Eye (tissue), 1 donor: ENCODE measurements at regions not wholly inside any gene's neighbourhood (a gene's known extent, or its start where the extent isn't known, plus 50 kb on each side); places are given as distances from the start of the nearest gene placed in this dataset.
"Not testable (repeated sequence)": the region's sequence is repeated elsewhere in the genome, so short reads cannot be mapped to it uniquely, and the experiment has no call there.

Experiments used
- DNase-seq: peaks from one replicate; pipeline ENCODE4 v3.0.0-alpha.2; 2015

DNA sequence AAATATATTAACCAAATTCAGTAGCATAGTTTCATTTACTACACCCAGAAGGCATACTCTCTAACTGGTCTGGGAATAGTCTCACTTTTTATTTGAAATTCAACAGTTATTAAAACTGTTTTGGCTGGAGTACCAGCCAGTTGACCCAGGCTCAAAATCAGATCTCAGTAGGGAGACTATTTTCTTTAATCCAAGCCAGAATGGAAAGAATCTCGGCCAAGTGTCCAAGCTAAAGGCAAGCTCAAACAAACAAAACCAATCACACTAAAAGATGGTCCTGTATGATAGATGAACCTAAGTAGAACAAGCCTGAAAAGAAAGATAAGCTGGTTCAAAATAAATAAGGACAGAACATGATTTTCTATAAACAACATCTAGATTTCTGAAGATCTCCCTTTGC lies 259.6 kb upstream of the POM121L12 start:
- DNase-seq = no peak

DNA sequence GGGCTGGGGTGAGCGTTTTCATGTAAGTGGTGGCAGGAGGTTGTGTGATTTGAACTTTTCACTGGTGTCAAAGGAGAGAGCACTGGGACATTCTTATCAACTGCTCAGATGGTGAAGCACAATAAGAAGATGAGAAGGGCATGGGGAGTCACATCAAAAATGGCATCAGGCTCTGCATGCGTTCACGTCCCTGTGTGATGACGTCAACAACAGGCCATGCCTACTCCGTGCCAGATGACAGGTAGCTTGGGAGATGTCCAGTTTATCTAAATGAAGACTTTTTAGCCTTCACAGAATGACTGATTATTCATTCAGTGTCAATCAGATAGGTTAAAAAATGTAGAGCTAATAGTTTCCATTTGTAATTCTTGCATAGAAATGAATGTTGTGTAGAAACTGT lies 264.3 kb upstream of the POM121L12 start:
- DNase-seq = no peak

DNA sequence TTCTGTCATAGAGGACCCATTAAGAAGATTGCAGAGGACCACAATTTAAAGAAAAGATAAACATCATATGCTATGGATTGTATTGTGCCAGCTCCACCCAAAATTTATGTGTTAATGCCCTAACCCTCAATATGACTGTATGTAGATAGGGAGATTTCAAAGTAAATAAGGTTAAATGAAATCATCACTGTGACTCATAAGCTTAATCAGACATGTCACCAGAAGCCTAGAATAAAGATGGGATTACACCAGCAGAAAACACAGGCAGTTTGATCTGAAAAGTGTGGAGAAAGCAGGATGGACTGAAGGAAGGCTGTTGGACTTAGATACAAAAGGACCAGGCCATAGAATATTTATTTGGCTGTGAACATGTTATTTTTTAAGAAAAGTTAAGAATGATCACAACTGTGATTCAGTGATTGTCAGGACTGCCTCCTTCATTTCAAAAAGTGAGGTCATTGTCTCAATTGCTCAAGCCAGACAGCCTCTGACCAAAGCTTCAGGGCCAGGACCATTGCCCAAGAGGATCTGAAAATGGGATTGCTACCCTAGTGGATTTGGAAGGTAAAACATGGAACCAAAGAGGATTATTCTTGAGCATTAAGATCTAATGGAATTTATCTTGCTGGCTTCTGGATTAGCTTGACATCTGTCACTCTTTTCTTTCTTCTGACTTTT lies 270.8 kb upstream of the POM121L12 start:
- no peak for DNase-seq

DNA sequence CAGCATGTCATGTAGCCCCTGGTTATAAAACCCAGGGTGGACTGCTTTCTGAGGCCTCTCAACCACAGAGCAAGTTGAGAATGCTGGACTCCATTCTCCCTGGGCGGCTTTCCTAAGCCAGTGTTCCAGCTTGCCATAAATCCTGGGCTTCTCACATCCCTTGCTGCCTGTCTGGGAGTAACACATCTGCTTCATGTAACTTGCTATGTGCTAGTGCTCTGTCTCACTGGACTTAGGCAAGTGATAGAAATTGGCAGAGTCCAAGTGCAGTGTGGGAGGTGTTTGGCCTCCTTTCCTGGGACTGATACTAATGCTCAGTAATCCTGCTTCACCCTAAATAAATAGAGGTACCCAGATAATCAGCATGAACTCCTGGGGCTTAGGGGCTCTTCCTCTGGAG lies 277.1 kb upstream of the POM121L12 start:
- DNase-seq = no peak

DNA sequence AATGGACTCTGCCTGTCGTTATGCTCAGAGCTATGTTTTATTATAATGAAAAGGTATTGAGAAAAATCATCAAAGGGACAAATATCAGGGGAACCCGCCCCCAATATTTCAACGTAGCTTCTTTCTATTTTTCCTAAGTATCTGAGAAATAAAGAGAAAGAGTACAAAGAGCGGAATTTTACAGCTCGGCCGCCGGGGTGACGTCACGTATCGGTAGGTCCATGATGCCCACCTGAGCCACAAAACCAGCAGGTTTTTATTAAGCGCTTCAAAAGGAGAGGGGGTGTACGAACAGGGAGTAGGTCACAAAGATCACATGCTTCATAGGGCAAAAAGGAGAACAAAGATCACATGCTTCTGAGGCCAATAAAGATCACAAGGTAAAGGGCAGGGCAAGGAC lies 281.6 kb upstream of the POM121L12 start:
- no peak for DNase-seq

DNA sequence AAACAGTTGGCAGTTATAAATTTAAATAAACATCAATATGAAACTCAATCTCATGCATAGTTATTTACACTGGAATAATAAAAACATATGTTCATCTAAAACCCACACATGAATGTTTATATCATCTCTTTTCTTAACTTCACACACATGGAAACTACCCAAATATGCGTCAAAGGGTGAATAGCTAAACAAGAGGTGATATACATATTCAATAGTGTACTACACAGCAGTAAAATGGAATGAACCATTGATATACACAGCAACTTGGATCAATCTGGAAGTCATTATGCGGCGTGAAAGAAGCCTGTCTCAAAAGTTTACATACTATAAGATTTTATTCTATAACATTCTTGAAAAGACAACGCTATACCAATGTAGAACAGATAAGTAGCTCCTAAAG lies 282.5 kb upstream of the POM121L12 start:
- peak; percentile 5 for DNase-seq

DNA sequence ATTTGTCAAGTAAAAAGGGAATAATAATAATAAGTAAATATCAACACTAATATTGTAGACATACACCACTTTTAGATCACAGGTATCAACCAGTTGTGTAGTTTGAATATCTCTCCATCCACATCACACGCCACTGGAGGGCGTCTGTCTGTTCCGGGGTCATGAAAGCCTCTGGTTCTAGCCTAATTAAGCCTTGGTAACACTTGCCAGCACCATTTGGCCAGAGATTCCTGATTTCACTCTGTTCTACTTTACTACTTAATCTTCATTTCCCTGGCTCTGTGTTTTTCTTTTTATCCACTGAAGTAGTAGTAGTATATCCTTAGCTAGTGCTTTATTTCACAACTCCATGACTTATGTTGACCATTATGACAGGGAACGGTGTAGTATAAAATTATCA lies 285.6 kb upstream of the POM121L12 start:
- DNase-seq = no peak

DNA sequence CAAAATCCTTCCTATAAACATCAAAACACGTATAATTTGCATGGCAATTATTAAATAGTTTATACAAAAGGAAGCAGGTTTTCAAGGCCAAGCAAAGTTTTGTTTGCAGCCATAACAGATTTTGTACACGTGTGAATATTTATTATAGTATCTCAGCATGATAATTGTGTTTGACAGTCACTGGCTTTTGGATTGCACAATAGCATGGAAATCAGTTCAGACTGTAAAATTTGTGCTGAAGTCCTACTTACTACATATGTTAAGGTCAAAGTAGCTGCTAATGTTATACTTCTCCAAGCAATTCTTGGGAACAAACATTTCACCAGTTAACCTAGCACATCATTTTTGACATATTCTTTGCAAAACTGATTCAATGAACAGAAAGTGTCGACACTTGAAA lies 287.6 kb upstream of the POM121L12 start:
- DNase-seq = peak; percentile 9

DNA sequence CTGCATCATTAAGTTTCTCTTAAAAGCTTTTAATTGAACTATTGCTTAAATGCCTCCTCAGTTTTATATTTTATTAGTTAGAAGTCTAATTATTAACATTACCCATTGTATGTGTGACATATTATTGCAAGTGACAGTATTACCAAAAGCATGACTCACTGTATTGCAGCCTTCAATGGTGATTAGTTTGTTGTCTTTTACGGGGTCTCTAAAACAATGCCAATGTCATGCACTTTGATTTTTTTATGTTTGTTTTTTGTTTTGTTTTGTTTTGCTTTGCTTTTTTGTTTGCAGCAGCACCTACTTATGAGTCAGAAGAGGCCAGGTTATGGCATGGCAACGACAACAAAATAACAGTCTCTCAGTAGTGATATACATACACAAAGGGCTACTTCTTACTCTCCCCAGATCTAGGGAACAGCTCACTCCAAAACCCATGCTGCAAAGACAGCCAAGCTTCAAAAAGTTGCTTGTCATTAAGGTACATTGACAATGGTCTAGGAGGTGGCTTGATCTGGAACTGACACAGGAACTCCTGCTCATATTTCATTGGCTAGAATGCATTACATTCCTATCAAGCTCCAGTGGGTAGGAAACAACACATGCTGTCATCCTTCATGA lies 293.7 kb upstream of the POM121L12 start:
- DNase-seq = peak; percentile 7

DNA sequence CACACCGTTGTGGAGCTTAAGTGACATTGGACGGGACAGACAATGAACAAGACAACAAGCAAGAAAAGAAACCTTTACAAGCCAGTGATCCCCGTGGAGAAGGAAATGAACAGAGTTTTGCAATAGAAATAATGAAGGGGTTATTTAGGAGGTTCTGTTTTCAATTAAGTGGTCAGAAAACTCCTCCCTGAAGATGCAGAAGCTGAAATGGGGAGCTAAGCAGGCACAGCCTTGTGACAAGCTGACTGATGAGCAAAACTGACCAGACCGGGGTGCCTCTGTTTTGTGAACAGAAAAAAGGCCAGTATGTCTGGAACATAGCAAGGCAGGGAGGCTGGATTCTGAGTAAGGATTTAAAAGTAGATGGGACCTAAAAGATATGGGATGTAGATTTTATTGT lies 299.8 kb upstream of the POM121L12 start:
- DNase-seq = no peak

DNA sequence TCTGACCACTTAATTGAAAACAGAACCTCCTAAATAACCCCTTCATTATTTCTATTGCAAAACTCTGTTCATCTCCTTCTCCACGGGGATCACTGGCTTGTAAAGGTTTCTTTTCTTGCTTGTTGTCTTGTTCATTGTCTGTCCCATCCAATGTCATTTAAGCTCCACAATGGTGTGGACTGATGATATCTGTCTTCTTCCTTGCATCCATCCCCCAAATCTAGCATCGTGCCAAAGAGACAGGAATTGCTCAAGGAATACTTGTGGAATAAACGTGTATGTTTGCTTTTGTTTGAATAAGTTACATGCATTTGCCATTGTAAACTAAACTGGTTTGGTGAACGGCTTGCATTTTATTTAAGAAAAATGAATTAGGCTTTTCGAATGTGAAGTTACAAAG lies 306.8 kb upstream of the POM121L12 start:
- DNase-seq = not testable (repeated sequence)

DNA sequence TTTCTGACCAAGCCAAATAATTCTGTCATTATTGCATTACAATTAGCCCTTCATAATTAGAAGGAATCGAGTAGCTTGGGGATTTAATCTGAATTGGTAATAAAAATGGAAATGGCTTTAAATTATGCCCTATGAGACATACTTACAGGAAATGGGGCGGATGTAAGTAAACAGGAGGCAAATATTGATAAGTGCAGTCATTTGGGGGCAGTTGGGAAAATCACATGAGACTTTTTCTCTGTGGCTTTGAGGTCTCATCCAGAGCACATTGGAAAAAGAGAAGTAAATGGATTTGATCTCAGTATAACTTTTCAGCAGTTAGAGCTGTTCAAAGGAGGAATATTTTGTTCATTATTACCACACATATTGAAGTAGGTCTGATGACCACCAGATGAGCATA lies 307.8 kb upstream of the POM121L12 start:
- no peak for DNase-seq

DNA sequence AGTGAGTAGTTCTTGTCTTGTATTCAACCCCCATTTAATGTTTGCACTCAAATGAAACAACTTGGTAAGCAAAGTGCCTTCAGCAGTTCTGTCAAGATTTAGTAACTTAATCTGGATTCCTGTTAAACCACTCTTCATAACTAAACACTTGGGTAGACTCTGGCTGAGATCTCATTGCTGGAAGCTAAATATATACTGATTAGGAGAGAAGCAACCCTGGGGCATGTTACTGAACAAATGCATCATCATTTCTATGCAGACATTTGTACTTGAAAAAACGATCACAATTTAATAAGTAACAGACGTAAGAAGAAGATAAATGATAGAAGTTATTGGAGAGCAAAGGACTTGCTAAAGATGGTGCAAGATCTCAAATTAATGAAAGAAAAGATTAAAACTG lies 308.4 kb upstream of the POM121L12 start:
- no peak for DNase-seq

DNA sequence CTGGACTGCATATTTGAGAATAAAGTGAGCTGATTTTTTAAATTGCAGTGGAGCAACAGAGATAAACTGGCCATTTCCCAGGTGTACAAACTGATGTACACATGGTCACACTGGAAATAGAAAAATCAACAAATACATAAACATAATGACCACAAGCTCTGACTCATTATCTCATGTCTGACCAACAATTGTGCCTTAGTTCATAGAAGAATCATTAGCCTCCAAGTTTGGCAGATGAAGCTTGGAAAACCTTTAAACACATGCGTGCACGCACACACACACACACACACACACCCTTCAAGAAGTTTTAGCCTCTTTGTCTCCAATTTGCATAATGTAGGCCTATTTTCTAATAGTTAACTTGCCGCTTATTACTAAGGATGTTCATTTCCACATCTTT lies 308.9 kb upstream of the POM121L12 start:
- DNase-seq = no peak

DNA sequence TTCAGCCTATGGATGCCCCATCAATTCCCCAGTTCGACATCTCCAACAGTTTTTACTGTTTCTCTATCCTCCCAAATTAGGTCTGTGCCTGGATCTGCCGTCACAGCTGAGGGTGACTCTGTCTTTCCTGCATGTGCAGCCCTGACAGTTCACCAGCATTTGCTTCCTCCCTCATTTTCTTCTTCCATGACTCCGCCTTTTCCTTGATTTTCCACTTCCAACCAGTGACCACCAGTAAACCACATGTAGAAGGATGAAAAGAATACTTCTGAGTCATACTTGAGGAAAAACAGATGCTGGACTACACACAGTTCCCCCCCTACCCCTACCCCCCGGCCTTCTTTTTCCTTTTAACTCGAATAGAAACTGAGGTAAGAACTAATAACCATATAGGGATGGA lies 311.8 kb upstream of the POM121L12 start:
- DNase-seq = no peak

DNA sequence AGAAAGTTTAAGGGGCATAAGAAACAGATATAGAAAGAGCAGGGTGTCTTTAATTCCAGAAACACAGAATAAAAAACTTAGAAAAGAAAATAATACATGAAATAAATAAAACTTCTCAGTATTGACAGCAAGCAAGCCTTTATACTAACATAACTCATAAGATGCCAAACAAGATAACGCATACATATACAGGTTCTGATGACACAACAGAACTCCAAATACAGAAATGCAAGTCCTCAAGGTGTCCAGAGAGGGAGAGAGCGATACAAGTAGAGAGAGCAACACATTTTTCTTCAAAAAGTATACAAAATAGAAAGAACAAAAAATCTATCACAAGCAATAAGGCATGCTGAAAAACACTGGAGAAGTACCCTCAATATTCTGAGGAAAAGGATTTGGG lies 314.6 kb upstream of the POM121L12 start:
- DNase-seq = no peak

DNA sequence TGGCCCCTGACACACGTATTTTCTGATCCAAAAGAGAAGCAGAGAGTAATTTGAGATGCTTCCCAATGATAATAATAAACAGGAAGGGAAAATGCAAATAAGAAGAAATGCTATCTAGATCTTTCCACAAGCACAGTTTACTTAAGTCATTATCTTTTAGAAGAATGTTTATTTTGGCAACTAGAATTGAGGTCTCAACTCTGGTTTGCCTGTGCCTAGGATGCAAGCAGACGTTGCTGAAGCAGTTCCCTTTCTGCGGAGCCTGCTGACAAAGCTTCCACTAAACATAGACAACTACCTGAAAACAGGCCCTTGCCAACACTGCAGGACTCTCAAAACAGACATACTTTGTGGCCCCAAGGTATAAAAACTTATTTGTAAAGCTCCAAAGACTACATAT lies 315.8 kb upstream of the POM121L12 start:
- no peak for DNase-seq

DNA sequence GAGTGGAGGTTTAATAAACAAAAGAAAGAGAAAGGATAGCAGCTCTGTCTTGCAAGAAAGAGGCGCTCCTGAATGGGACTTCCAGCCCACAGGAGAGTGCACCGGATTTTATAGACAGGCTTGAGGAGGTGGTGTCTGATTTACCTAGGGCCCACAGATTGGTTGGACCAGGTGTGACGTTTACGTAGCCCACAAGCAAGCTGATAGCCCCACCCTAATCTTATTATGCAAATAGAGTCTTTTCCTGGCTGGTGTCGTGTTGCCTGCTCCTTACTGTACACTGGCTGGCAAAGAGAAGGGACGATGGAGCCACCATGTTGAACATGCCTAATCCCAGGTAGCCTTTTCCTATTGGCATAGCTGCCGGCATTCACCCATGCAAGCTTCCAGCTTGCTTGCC lies 319.7 kb upstream of the POM121L12 start:
- no peak for DNase-seq

DNA sequence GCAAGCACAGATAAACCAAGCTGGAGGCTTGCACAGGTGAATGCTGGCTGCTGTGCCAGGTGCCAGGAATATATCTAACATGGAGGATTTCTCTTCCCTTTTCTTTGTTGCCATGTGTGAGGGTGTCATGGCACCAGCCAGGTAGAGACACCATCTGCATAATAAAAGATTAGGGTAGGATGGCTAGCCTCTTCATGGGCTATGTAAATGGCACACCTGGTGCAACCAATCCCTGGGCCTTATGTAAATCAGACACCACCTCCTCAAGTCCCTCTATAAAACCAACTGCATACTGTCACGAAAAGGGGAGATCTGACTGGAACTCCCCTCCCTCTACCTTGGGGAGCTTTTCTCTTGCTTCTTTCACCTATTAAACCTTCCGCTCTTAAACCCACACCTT lies 322.5 kb upstream of the POM121L12 start:
- DNase-seq = no peak

DNA sequence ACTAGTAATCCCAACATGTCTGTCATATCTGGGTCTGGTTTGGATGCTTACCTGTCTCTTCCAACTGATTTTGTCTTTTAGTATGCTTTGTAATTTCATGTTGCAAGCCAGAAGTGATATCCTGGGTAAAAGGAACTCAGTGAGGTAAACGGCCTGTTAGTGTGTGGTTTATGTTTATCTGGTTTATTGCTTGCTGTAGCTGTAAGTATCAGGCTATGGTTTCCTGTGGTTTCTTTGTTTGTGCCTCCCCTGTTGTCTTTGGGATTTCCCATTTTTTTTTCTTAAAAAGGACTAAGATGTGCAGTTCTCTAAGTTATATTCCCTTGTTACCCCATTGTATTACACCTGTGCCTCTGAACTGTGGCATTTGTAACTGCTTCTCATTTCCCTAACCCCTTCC lies 323.5 kb upstream of the POM121L12 start:
- DNase-seq = no peak

DNA sequence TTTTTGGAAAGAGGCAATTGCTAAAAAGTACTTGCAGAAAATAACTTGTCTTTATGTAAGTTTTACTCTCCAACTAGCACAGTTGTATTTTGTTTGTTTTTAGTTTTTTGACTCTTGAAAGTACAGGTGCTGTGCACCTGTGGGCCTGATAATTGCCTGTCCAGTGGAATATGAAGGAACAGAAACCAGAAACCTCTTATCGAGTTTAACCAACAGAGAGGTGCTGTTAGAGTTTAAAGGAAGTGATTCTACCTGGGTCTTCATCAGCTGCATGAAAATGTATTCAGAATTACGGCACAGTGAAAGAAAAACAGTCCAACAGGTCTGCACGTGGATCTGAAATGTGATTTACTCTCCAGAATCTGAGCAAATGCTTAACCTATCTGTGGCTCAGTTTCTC lies 326.6 kb upstream of the POM121L12 start:
- no peak for DNase-seq

DNA sequence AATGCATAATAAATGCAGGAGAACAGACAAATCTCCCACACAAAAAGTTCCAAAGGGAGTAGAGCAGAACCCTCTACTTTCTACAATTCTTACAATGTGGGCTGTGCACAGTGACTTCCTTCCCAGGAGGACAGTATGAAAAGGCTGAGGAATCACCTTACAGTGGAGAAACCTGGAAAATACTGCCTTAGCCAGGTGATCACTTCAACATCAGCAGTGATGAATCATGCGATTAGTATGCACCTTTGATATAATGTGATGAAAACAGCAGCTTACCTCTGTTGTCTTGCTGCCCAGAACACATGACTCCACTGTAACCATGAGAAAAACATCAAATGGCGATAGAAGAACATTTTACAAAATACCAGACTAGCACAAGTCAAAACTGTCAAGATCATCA lies 329.7 kb upstream of the POM121L12 start:
- DNase-seq = no peak

DNA sequence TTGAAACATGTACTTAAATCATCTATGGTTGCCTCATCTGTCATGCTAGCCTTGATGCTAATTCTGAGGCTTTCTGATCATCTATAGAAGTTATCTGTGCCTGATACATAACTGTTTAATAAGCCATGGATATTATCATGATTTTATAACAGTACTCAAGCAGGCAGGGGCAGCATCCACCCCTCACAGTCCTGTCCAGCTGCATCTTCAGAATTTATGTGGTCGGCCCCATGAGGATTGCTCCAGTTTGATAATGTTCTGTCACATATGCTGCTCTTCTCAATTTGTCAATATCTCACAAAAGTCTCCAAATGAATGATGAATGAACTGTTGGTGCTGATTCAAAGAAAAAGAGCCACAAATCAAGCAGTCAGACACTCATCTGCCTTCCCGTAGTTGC lies 335.1 kb upstream of the POM121L12 start:
- DNase-seq = no peak

DNA sequence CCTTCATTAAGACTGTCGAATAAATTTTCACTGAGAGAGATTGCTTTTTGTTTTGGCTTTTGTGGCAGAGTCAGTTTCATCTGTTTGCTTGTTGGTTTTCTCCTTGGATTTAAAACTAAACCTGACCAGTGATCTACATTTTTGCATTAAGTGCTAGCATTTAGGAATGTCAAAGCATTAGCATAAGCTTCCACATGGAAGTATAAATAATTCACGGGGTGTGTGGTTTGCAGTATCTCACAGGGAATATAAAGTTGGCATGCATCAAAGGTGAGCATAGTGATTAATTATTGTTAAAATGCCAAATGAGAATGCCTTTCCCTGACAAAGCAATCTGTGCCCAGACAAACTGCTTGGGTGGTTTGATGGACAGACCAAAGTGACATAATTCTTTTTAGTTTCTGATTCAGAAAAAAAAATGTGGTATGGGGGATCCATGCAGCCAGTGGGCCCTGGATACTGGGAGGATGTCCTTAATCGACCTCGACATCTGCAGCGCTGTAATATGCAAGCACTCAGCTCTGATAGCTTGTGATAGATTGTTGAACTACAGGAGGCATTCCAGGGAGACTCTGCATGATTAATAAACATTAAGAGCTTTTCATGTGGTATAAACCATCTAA lies 339.3 kb upstream of the POM121L12 start:
- DNase-seq = peak; percentile 59

DNA sequence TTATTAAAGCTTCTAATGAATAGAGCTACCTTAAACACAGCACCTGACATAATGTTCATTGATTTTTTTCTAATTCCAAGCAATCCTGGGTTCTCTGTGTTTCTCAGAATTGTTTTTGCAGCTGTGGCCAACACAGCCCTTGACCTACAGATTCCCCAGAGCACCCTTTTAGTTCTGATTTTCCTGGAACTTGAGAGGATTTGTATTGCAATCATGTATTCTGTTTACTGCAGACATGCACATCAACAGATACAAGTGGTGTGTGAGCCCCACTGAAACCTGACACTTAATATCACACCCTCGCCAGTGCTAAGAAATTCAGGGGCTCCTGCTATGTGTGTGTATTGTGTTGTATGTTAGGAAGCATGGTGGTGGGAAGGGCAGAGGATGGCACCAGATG lies 344.2 kb upstream of the POM121L12 start:
- peak; percentile 23 for DNase-seq
